ENCODE measurements at regions not wholly inside any gene's neighbourhood (a gene's known extent, or its start where the extent isn't known, plus 50 kb on each side); places are given as distances from the start of the nearest gene placed in this dataset.

GRCh38 chr2:136319237-136319636 is 201.3 kb upstream of the CXCR4 start:
- TF ChIP-seq CTCF (conservative IDR thresholded peaks at IDR 0.05 in 1 of 2, IDR thresholded peaks at IDR 0.05 in 1 of 2; ENCODE audit: extremely low read depth in 1 of 2, insufficient read depth in 1 of 2, low read depth in 1 of 2, low read length in 2 of 2) (no peak), EZH2 (IDR thresholded peaks at IDR 0.05; ENCODE audit: borderline replicate concordance, low read length) (no peak)

Data from mammary epithelial cell (primary cell).